Ovary (tissue), 3 donors: ENCODE measurements at regions not wholly inside any gene's neighbourhood (a gene's known extent, or its start where the extent isn't known, plus 50 kb on each side); places are given as distances from the start of the nearest gene placed in this dataset.

Experiments used
- CTCF ChIP-seq, 3 donors: fragments of 450-650 bp in 2 of 3; fragments of 200-600 bp in 1 of 3; IDR thresholded peaks; one replicate each; pipeline versions ENCODE4 v1.5.1 to v1.8.0; 2016 to 2022; ENCODE audit warnings: antibody characterized with exemption in 3 of 3, mild to moderate bottlenecking in 1 of 3
- EP300 ChIP-seq: sonication (generic); formaldehyde crosslinking; IDR thresholded peaks from one replicate; pipeline ENCODE4 v1.6.1; 2017; ENCODE audit warnings: antibody characterized with exemption
- POLR2A ChIP-seq: fragments of 450-650 bp; IDR thresholded peaks from one replicate; pipeline ENCODE4 v1.6.1; 2017; ENCODE audit warnings: antibody characterized with exemption, mild to moderate bottlenecking, moderate library complexity
- donor health status: DM: no; HTN: no; CAD: no.

- TF ChIP-seq CTCF (IDR thresholded peaks at IDR 0.05) (no peak), EP300 (no peak), POLR2A (no peak)
Observed at GRCh38 chr10:3566627-3567026, 218.4 kb downstream of the KLF6 start.
